GM23338 (cell line): ENCODE measurements at regions not wholly inside any gene's neighbourhood (a gene's known extent, or its start where the extent isn't known, plus 50 kb on each side); places are given as distances from the start of the nearest gene placed in this dataset.

Experiments
- CTCF ChIP-seq, 2 experiments: fragments of 200-600 bp in 1 of 2; sonication (generic) in 1 of 2; conservative IDR thresholded peaks; 2 replicates each; pipeline versions ENCODE4 v1.5.1 to v1.6.1; 2016 to 2017; ENCODE audit warnings: antibody characterized with exemption in 2 of 2, low read depth in 2 of 2, mild to moderate bottlenecking in 2 of 2, moderate library complexity in 1 of 2
- EZH2 ChIP-seq: fragments of 200-600 bp; sonication (generic); IDR thresholded peaks from one replicate; pipeline ENCODE4 v1.8.0; 2017; ENCODE audit warnings: antibody characterized with exemption, mild to moderate bottlenecking, low read depth; ENCODE audit not compliant: unreplicated experiment

- TF ChIP-seq CTCF (conservative IDR thresholded peaks at IDR 0.05; ENCODE audit: low read depth in 2 of 2): no peak
- TF ChIP-seq EZH2: no peak
Observed at GRCh38 chrX:134712272-134712671, 54.0 kb upstream of the PLAC1 start.
